SK-N-MC (cell line): ENCODE measurements at regions not wholly inside any gene's neighbourhood (a gene's known extent, or its start where the extent isn't known, plus 50 kb on each side); places are given as distances from the start of the nearest gene placed in this dataset.

Experiments used
- EZH2 ChIP-seq: fragments of 200-600 bp; sonication (generic); IDR thresholded peaks from one replicate; pipeline ENCODE4 v1.6.1; 2017; ENCODE audit warnings: antibody characterized with exemption
- FOXP2 ChIP-seq: optimal IDR thresholded peaks from 2 replicates; pipeline ENCODE3; 2011; ENCODE audit warnings: mild to moderate bottlenecking, moderate library complexity; ENCODE audit not compliant: insufficient read depth; ENCODE audit errors: extremely low read length, control extremely low read depth
- POLR2AphosphoS5 ChIP-seq: IDR thresholded peaks from 2 replicates; pipeline ENCODE4 v1.6.1; 2012; ENCODE audit warnings: mild to moderate bottlenecking, low read depth, low read length, borderline replicate concordance

GRCh38 chr22:22148905-22149304, 95.7 kb upstream of the VPREB1 start:
- no peak for TF ChIP-seq POLR2AphosphoS5
- TF ChIP-seq EZH2, result no peak
- TF ChIP-seq FOXP2, result no peak
